ENCODE measurements at regions not wholly inside any gene's neighbourhood (a gene's known extent, or its start where the extent isn't known, plus 50 kb on each side); places are given as distances from the start of the nearest gene placed in this dataset.

DNA sequence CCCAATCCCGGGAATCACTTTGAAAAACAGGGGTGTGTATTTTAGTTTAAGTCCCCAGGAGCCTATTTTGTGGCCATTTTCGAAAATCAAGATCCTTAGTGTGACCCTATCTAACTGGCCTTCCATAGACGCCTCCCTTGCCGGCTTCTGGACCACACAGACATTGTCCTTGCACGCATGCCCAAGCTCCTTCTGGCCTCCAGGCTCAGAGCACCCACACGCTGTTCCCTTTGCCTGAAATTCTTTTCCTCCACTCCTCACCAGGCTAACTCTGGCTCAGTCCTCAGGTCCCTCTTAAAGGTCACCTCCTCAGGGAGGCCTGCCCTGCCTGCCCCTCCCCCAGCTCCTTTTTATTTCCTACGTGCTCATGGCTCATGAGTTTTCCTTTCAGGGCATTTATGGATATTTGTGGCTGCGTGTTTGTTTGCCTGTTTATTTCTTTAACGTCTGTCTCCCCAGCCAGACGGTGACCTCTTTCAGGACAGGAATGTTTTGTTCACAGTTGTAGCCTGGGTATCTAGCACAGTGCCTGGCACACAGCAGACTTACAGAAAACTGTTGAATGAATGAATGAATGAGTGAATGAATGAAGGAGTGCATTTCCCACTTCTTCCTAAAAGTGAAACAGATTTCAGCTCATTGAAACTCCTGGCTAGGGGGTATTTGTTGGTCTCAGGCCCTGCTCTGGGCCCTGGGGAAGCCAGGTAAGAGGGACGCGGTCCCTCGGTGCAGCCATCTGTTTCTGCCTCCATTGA lies 79.1 kb upstream of the IER5L start:
- Histone ChIP-seq H3K4me3 (IDR thresholded peaks at IDR 0.05; ENCODE audit: insufficient read depth, low read depth, low read length) (no peak overlapping the region), H3K36me3 (ENCODE audit: insufficient read depth) (no peaks in the 10 kb centered on the region), H3K27ac (no peak overlapping the region), H3K9ac (no peak overlapping the region), H4K20me1 (ENCODE audit: insufficient read depth) (no peaks in the 10 kb centered on the region), H3K4me2 (no peak overlapping the region), H3K79me2 (ENCODE audit: insufficient read depth, low read depth) (no peaks in the 10 kb centered on the region), H2AFZ (ENCODE audit: low read depth) (no peak overlapping the region; the same call in 1 of the 2 replicates), H3K4me1 (ENCODE audit: low read depth, poor library complexity, severe bottlenecking) (peaks cover 21% of the 10 kb centered on the region), H3K27me3 (ENCODE audit: insufficient read depth, low read depth) (no peaks in the 10 kb centered on the region)
- TF ChIP-seq, protein P1, sequence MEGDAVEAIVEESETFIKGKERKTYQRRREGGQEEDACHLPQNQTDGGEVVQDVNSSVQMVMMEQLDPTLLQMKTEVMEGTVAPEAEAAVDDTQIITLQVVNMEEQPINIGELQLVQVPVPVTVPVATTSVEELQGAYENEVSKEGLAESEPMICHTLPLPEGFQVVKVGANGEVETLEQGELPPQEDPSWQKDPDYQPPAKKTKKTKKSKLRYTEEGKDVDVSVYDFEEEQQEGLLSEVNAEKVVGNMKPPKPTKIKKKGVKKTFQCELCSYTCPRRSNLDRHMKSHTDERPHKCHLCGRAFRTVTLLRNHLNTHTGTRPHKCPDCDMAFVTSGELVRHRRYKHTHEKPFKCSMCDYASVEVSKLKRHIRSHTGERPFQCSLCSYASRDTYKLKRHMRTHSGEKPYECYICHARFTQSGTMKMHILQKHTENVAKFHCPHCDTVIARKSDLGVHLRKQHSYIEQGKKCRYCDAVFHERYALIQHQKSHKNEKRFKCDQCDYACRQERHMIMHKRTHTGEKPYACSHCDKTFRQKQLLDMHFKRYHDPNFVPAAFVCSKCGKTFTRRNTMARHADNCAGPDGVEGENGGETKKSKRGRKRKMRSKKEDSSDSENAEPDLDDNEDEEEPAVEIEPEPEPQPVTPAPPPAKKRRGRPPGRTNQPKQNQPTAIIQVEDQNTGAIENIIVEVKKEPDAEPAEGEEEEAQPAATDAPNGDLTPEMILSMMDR (conservative IDR thresholded peaks at IDR 0.05; ENCODE audit: low read depth, low read length) = no peak

DNA sequence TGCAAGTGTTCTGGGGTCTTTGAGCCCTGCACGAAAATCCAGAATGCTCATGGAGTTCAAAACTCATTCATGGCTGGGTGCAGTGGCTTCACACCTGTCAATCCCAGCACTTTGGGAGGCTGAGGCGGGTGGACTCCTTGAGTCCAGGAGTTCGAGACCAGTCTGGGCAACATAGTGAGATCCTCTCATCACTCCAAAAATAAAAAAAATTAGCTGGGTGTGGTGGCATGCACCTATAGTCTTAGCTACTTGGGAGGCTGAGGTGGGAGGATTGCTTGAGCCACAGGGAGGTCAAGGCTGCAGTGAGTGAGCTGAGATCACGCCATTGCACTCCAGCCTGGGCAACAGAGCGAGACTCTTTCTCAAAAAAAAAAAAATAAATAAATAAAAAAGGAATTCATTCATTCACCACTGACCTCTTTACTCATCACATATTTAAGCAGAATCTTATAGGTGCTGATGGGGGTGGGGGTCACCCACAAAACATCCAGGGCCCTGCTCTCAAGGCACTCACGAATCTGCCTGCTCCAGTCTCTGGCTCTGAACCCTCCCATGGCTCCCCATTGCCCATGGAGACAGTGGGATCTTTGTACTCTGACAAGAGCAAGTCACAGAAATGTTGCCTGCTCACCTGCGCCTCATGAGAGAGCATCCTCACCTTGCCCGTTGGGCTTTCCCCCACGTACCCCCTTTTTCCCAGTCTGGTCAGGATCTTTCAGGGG lies 76.7 kb upstream of the IER5L start:
- Histone ChIP-seq H3K4me1 (ENCODE audit: low read depth, poor library complexity, severe bottlenecking) (peaks cover 15% of the 10 kb centered on the region), H3K36me3 (ENCODE audit: insufficient read depth) (no peaks in the 10 kb centered on the region), H3K4me3 (IDR thresholded peaks at IDR 0.05; ENCODE audit: insufficient read depth, low read depth, low read length) (no peak overlapping the region), H3K27me3 (ENCODE audit: insufficient read depth, low read depth) (no peaks in the 10 kb centered on the region), H3K79me2 (ENCODE audit: insufficient read depth, low read depth) (no peaks in the 10 kb centered on the region), H2AFZ (ENCODE audit: low read depth) (no peak overlapping the region), H4K20me1 (ENCODE audit: insufficient read depth) (no peaks in the 10 kb centered on the region), H3K4me2 (no peak overlapping the region), H3K9ac (no peak overlapping the region), H3K27ac (no peak overlapping the region)
- TF ChIP-seq, protein P1 (conservative IDR thresholded peaks at IDR 0.05; ENCODE audit: low read depth, low read length) = no peak

DNA sequence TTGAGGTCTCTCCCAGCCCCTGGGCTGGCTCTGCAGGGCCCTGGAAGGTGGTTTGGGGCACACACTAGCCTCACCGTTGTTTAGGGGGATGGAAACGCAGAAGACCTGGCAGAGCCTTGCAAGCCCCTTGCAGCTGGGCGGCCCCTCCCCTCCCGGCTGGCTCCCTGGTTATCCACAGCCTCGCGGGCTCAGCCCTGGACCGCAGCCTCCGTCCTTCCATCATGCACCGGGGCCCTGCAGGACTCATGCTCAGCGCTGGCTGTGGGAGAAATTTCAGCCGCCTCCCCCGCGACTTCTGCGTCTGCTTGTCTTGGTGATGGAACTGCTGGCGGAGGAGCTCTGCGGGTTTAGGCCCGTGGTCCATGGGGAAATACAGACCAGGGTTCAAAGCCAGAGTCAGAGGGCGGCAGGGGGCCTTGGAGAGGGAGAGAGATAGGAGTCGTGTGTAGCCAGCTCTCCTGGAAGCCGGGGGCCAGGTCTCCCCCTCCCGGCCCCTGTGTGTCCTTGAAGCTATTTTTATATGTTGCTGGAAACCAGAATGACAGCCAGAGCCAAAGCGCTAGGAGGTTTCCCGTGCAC lies 75.8 kb upstream of the IER5L start:
- peaks cover 6% of the 10 kb centered on the region for H3K4me1 ChIP-seq (ENCODE audit: low read depth, poor library complexity, severe bottlenecking)
- H3K27me3 ChIP-seq (ENCODE audit: insufficient read depth, low read depth) = no peaks in the 10 kb centered on the region
- no peak overlapping the region for H2AFZ ChIP-seq (ENCODE audit: low read depth)
- no peak overlapping the region for H3K9ac ChIP-seq
- no peaks in the 10 kb centered on the region for H4K20me1 ChIP-seq (ENCODE audit: insufficient read depth)
- H3K36me3 ChIP-seq (ENCODE audit: insufficient read depth) = no peaks in the 10 kb centered on the region
- TF ChIP-seq, protein P1 (conservative IDR thresholded peaks at IDR 0.05; ENCODE audit: low read depth, low read length) = no peak
- no peak overlapping the region for H3K27ac ChIP-seq
- no peak overlapping the region for H3K4me2 ChIP-seq
- H3K79me2 ChIP-seq (ENCODE audit: insufficient read depth, low read depth) = no peaks in the 10 kb centered on the region
- H3K4me3 ChIP-seq (IDR thresholded peaks at IDR 0.05; ENCODE audit: insufficient read depth, low read depth, low read length) = no peak overlapping the region

DNA sequence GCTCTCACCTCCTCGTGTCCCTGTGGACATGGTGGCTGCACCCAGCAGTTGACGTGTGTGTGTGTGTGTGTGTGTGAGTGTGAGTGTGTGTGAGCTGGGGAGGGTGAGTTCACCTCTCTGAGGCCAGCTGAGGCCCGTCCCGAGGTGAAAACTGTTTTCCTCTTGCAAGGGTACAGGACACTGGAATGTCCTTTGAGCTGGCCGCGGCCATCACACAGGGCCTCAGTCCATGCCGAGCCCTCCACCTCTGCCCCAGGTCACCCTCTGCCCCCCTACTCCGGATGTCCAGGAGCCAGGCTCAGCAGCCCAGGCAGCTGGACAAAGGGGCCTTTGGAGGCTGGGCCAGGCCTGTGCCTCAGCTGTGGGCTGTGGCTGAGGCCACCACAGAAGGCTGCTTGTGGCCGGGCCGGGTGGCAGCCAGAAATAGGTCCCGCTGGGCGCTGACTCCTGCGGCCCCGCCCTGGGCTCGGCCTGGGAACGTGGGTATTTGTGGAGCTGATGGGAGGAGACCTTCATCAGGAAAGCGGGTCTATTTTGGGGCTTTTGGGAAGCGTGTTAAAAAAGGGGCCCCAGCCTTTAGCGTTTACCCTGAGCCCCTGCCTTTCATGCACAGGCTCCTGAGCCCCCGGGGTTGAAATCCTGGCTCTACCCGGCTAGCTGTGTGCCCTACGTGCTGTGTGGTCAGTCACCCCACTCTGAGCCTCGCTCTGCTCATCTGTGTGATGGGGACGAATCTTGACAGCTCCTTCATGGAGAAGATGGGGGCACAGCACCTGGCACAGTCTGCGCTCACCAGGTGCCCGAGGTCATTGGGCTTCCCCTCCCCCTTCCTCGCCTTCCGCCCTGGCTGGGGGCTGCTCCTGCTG lies 75.1 kb upstream of the IER5L start:
- H3K27ac ChIP-seq = no peak overlapping the region
- H3K27me3 ChIP-seq (ENCODE audit: insufficient read depth, low read depth) = no peaks in the 10 kb centered on the region
- no peak overlapping the region for H2AFZ ChIP-seq (ENCODE audit: low read depth)
- H4K20me1 ChIP-seq (ENCODE audit: insufficient read depth) = no peaks in the 10 kb centered on the region
- H3K9ac ChIP-seq = no peak overlapping the region
- H3K4me1 ChIP-seq (ENCODE audit: low read depth, poor library complexity, severe bottlenecking) = peaks cover 6% of the 10 kb centered on the region
- H3K4me3 ChIP-seq (IDR thresholded peaks at IDR 0.05; ENCODE audit: insufficient read depth, low read depth, low read length) = no peak overlapping the region
- TF ChIP-seq, protein P1 (conservative IDR thresholded peaks at IDR 0.05; ENCODE audit: low read depth, low read length) = no peak
- H3K36me3 ChIP-seq (ENCODE audit: insufficient read depth) = no peaks in the 10 kb centered on the region
- no peaks in the 10 kb centered on the region for H3K79me2 ChIP-seq (ENCODE audit: insufficient read depth, low read depth)
- no peak overlapping the region for H3K4me2 ChIP-seq
